ENCODE measurements at regions not wholly inside any gene's neighbourhood (a gene's known extent, or its start where the extent isn't known, plus 50 kb on each side); places are given as distances from the start of the nearest gene placed in this dataset.

- no peak for TF ChIP-seq CTCF (IDR thresholded peaks at IDR 0.05)
- TF ChIP-seq POLR2A (IDR thresholded peaks at IDR 0.05), result no peak
- no peak for TF ChIP-seq POLR2AphosphoS5 (IDR thresholded peaks at IDR 0.05)
Observed at GRCh38 chr11:111066846-111067245, 178.7 kb upstream of the POU2AF2 start.
